ENCODE measurements at regions not wholly inside any gene's neighbourhood (a gene's known extent, or its start where the extent isn't known, plus 50 kb on each side); places are given as distances from the start of the nearest gene placed in this dataset.

DNA sequence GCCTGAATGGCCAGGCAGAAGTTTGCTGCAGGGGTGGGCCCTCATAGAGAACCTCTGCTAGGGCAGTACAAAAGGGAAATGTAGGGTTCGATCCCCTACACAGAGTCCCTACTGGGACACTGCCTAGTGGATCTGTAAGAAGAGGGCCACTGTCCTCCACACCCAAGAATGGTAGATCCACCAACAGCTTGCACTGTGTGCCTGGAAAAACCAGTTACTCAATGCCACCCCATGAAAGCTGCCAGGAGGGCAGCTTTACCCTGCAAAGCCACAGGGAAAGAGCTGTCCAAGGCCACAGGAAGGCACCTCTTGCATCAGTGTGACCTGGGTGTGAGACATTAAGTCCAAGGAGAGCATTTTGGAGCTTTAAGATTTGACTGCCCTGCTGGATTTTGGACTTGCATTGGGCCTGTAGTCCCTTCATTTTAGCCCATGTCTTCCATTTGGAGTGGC, 781.6 kb downstream of the TRAM1L1 start:
- TF ChIP-seq, protein P1, sequence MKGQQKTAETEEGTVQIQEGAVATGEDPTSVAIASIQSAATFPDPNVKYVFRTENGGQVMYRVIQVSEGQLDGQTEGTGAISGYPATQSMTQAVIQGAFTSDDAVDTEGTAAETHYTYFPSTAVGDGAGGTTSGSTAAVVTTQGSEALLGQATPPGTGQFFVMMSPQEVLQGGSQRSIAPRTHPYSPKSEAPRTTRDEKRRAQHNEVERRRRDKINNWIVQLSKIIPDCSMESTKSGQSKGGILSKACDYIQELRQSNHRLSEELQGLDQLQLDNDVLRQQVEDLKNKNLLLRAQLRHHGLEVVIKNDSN (IDR thresholded peaks at IDR 0.05), result no peak
- TF ChIP-seq EP300 (IDR thresholded peaks at IDR 0.05; ENCODE audit: borderline replicate concordance) (no peak), TCF12 (IDR thresholded peaks at IDR 0.05; ENCODE audit: low read depth) (no peak), FOXM1 (IDR thresholded peaks at IDR 0.05; ENCODE audit: borderline replicate concordance, low read depth) (no peak), CEBPB (IDR thresholded peaks at IDR 0.05) (no peak)

DNA sequence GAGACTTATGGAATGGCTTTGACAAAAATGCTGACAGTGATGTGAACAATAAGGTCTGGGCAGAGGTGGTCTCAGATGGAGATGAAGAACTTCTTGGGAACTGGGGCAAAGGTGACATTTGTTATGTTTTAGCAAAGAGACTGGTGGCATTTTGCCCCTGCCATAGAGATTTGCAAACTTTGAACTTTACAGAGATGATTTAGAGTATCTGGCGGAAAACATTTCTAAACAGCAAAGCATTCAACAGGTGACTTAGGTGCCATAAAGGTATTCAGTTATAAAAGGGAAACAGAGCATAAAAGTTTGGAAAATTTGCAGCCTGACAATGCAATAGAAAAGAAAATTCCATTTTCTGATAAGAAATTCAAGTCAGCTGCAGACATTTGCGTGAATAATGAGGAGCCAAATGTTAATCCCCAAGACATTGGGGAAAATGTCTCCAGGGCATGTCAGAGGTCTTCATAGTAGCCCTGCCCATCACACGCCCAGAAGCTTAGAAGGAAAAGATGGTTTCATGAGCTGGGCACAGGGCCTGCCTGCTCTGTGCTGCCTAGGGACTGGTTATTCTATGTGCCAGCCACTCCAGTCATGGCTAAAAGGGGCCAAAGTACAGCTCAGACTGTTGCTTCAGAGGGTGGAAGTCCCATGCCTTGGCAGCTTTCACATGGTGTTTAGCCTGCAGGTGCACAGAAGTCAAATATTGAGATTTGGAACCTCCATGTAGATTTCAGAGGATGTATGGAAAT, 782.2 kb downstream of the TRAM1L1 start:
- no peak for TF ChIP-seq TAF1 (IDR thresholded peaks at IDR 0.05; ENCODE audit: low read depth)
- no peak for TF ChIP-seq ZBTB7A (IDR thresholded peaks at IDR 0.05; ENCODE audit: low read depth)
- TF ChIP-seq TEAD4 (IDR thresholded peaks at IDR 0.05), result no peak
- no peak for TF ChIP-seq EP300 (IDR thresholded peaks at IDR 0.05; ENCODE audit: borderline replicate concordance)
- no peak for TF ChIP-seq CEBPB (IDR thresholded peaks at IDR 0.05)
- no peak for TF ChIP-seq YY1 (IDR thresholded peaks at IDR 0.05; ENCODE audit: low read depth)
- TF ChIP-seq, protein P2, sequence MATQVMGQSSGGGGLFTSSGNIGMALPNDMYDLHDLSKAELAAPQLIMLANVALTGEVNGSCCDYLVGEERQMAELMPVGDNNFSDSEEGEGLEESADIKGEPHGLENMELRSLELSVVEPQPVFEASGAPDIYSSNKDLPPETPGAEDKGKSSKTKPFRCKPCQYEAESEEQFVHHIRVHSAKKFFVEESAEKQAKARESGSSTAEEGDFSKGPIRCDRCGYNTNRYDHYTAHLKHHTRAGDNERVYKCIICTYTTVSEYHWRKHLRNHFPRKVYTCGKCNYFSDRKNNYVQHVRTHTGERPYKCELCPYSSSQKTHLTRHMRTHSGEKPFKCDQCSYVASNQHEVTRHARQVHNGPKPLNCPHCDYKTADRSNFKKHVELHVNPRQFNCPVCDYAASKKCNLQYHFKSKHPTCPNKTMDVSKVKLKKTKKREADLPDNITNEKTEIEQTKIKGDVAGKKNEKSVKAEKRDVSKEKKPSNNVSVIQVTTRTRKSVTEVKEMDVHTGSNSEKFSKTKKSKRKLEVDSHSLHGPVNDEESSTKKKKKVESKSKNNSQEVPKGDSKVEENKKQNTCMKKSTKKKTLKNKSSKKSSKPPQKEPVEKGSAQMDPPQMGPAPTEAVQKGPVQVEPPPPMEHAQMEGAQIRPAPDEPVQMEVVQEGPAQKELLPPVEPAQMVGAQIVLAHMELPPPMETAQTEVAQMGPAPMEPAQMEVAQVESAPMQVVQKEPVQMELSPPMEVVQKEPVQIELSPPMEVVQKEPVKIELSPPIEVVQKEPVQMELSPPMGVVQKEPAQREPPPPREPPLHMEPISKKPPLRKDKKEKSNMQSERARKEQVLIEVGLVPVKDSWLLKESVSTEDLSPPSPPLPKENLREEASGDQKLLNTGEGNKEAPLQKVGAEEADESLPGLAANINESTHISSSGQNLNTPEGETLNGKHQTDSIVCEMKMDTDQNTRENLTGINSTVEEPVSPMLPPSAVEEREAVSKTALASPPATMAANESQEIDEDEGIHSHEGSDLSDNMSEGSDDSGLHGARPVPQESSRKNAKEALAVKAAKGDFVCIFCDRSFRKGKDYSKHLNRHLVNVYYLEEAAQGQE (IDR thresholded peaks at IDR 0.05; ENCODE audit: low read depth), result no peak
- no peak for TF ChIP-seq RAD21 (IDR thresholded peaks at IDR 0.05; ENCODE audit: low read depth)
- no peak for TF ChIP-seq FOXM1 (IDR thresholded peaks at IDR 0.05; ENCODE audit: borderline replicate concordance, low read depth)
- no peak for TF ChIP-seq NFIC (IDR thresholded peaks at IDR 0.05)
- TF ChIP-seq, protein P1 (IDR thresholded peaks at IDR 0.05), result no peak
- TF ChIP-seq CREB1 (IDR thresholded peaks at IDR 0.05; ENCODE audit: low read depth), result no peak
- no peak for TF ChIP-seq TCF12 (IDR thresholded peaks at IDR 0.05; ENCODE audit: low read depth)
- TF ChIP-seq, protein P3, sequence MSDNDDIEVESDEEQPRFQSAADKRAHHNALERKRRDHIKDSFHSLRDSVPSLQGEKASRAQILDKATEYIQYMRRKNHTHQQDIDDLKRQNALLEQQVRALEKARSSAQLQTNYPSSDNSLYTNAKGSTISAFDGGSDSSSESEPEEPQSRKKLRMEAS (IDR thresholded peaks at IDR 0.05), result no peak

DNA sequence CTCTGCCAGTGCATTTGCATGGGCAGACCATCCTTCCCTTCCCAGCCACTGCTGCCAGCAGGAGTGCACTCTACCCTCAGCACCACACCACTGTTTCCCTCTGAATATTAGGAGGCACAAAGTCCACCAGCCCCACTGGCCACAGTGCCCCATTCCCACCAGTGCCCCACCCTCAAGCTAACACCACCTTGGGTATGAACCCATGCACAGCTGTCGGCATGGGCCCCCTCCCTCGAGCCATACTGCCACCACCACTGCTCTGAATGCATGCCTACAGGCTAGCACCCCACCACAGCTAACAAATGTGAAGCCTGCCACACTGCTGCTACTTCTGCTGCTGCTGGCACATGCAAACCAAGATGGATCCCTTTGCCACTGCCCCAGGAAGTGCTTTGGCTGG, 810.4 kb downstream of the TRAM1L1 start:
- TF ChIP-seq TEAD4 (IDR thresholded peaks at IDR 0.05) (no peak), ZBTB7A (IDR thresholded peaks at IDR 0.05; ENCODE audit: low read depth) (no peak), FOXM1 (IDR thresholded peaks at IDR 0.05; ENCODE audit: borderline replicate concordance, low read depth) (no peak), YY1 (IDR thresholded peaks at IDR 0.05; ENCODE audit: low read depth) (no peak), NFIC (IDR thresholded peaks at IDR 0.05) (no peak), CEBPB (IDR thresholded peaks at IDR 0.05) (no peak), EP300 (IDR thresholded peaks at IDR 0.05; ENCODE audit: borderline replicate concordance) (no peak), TAF1 (IDR thresholded peaks at IDR 0.05; ENCODE audit: low read depth) (no peak), CREB1 (IDR thresholded peaks at IDR 0.05; ENCODE audit: low read depth) (no peak), TCF12 (IDR thresholded peaks at IDR 0.05; ENCODE audit: low read depth) (no peak), RAD21 (IDR thresholded peaks at IDR 0.05; ENCODE audit: low read depth) (no peak), EGR1 (IDR thresholded peaks at IDR 0.05) (no peak)
- TF ChIP-seq, protein P1 (IDR thresholded peaks at IDR 0.05), result no peak
- TF ChIP-seq, protein P3 (IDR thresholded peaks at IDR 0.05), result no peak
- TF ChIP-seq, protein P2 (IDR thresholded peaks at IDR 0.05; ENCODE audit: low read depth), result no peak

DNA sequence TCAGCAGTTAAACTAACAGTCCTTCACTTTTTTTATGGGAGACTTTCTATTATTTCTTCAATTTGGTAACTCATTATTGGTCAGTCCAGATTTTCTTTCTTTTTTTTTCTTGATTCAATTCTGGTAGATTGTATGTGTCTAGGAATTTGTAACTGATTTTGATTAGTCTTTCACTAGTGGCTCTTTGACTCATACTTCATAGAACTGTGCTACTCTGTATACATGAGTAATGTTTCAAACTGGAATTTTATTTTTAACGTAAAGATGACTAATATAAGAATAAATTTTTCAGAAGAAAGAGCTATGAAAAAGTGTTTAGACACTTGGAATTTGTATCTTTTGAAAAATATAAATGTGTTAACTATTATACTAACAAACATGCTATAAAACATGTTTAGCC, 813.0 kb downstream of the TRAM1L1 start:
- TF ChIP-seq EGR1 (IDR thresholded peaks at IDR 0.05) (no peak), FOXM1 (IDR thresholded peaks at IDR 0.05; ENCODE audit: borderline replicate concordance, low read depth) (no peak), RAD21 (IDR thresholded peaks at IDR 0.05; ENCODE audit: low read depth) (no peak), CEBPB (IDR thresholded peaks at IDR 0.05) (no peak), TEAD4 (IDR thresholded peaks at IDR 0.05) (no peak), ZBTB7A (IDR thresholded peaks at IDR 0.05; ENCODE audit: low read depth) (no peak), YY1 (IDR thresholded peaks at IDR 0.05; ENCODE audit: low read depth) (no peak), TCF12 (IDR thresholded peaks at IDR 0.05; ENCODE audit: low read depth) (no peak), TAF1 (IDR thresholded peaks at IDR 0.05; ENCODE audit: low read depth) (no peak), NFIC (IDR thresholded peaks at IDR 0.05) (no peak), EP300 (IDR thresholded peaks at IDR 0.05; ENCODE audit: borderline replicate concordance) (no peak), CREB1 (IDR thresholded peaks at IDR 0.05; ENCODE audit: low read depth) (no peak)
- TF ChIP-seq, protein P1 (IDR thresholded peaks at IDR 0.05), result no peak
- TF ChIP-seq, protein P3 (IDR thresholded peaks at IDR 0.05), result no peak
- TF ChIP-seq, protein P2 (IDR thresholded peaks at IDR 0.05; ENCODE audit: low read depth), result no peak
